DND-41 (cell line): ENCODE measurements at regions not wholly inside any gene's neighbourhood (a gene's known extent, or its start where the extent isn't known, plus 50 kb on each side); places are given as distances from the start of the nearest gene placed in this dataset.

Source experiments
- ATAC-seq: fragments of 200-7000 bp; cut with Tn5 transposase; 3 replicates; pipeline ENCODE4 v1.9.1; 2021; ENCODE audit warnings: low read depth; ENCODE audit not compliant: insufficient read depth
- DNase-seq: peaks from one replicate; pipeline ENCODE4 v3.0.0-alpha.2; 2020
- H2AFZ ChIP-seq: 2 replicates; pipeline ENCODE4 v1.6.0; 2012; ENCODE audit warnings: low read depth, low read length
- H3K27ac ChIP-seq: 2 replicates; pipeline ENCODE4 v1.5.1; 2012; ENCODE audit warnings: low read length, inconsistent platforms
- H3K27me3 ChIP-seq: fragments of 200-600 bp; sonication (generic); 2 replicates; pipeline ENCODE4 v1.6.0; 2012; ENCODE audit warnings: low read length, mild to moderate bottlenecking, inconsistent platforms; ENCODE audit not compliant: insufficient read depth, poor library complexity
- H3K36me3 ChIP-seq: 2 replicates; pipeline ENCODE4 v1.5.1; 2012; ENCODE audit warnings: low read length, inconsistent platforms; ENCODE audit not compliant: insufficient read depth
- H3K4me1 ChIP-seq: 2 replicates; pipeline ENCODE4 v1.5.1; 2012; ENCODE audit warnings: mild to moderate bottlenecking, low read length; ENCODE audit not compliant: insufficient read depth
- H3K4me2 ChIP-seq: 2 replicates; pipeline ENCODE4 v1.6.0; 2012; ENCODE audit warnings: mild to moderate bottlenecking, moderate library complexity, low read length, inconsistent platforms; ENCODE audit not compliant: insufficient read depth
- H3K4me3 ChIP-seq, 2 experiments: fragments of 200-600 bp in 1 of 2; shearing (Covaris generic) in 1 of 2; 2 replicates each; pipeline ENCODE4 v1.5.1; 2012 to 2016; ENCODE audit warnings: inconsistent platforms in 2 of 2, low read length in 2 of 2, mild to moderate bottlenecking in 2 of 2, low read depth in 1 of 2, moderate library complexity in 1 of 2
- H3K79me2 ChIP-seq: 2 replicates; pipeline ENCODE4 v1.6.0; 2012; ENCODE audit warnings: low read length, inconsistent platforms; ENCODE audit not compliant: insufficient read depth
- H3K9ac ChIP-seq: 2 replicates; pipeline ENCODE4 v1.6.0; 2012; ENCODE audit warnings: low read depth, mild to moderate bottlenecking, inconsistent platforms, low read length, moderate library complexity
- H3K9me3 ChIP-seq: 2 replicates; pipeline ENCODE4 v1.5.1; 2012; ENCODE audit warnings: low read length, moderate library complexity, mild to moderate bottlenecking, inconsistent platforms; ENCODE audit not compliant: insufficient read depth, severe bottlenecking
- H4K20me1 ChIP-seq: 2 replicates; pipeline ENCODE4 v1.6.0; 2012; ENCODE audit warnings: low read length; ENCODE audit not compliant: insufficient read depth
- EZH2 ChIP-seq: IDR thresholded peaks from 3 replicates; pipeline ENCODE4 v1.6.1; 2012; ENCODE audit warnings: borderline replicate concordance, low read depth, mild to moderate bottlenecking, moderate library complexity, low read length, inconsistent platforms; ENCODE audit not compliant: severe bottlenecking
- TF ChIP-seq, protein P1 (sequence below): IDR thresholded peaks from 2 replicates; pipeline ENCODE4 v1.5.1; 2012; ENCODE audit warnings: borderline replicate concordance, low read length, moderate library complexity, mild to moderate bottlenecking; ENCODE audit not compliant: poor library complexity, severe bottlenecking; ENCODE audit errors: extremely low read depth

DNA sequence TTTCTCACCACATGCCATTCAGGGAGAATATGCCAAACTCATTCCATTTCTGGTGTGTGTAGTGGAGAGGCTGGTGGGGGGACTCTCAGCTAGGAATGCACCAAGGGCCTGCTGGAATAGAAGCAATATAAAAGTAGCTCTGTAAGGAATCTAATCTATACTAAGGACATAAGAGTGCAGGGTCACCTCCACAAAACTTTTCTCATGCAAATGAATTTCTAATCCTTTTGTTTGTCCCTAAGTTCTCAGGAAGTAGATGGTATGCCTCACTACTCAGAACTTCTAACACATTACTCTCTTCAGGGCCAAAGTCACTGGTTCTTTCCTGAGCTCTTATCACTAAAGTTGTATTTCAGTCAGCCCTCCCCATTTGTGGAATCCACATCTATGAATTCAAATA lies 427.2 kb downstream of the C6orf118 start:
- H3K79me2 ChIP-seq, result no peaks in the 10 kb centered on the region
- H2AFZ ChIP-seq, result no peak overlapping the region
- H3K27ac ChIP-seq, result no peak overlapping the region
- no peak overlapping the region for H3K9ac ChIP-seq
- DNase-seq, result no peak
- no peak overlapping the region for H3K4me2 ChIP-seq
- TF ChIP-seq, protein P1, sequence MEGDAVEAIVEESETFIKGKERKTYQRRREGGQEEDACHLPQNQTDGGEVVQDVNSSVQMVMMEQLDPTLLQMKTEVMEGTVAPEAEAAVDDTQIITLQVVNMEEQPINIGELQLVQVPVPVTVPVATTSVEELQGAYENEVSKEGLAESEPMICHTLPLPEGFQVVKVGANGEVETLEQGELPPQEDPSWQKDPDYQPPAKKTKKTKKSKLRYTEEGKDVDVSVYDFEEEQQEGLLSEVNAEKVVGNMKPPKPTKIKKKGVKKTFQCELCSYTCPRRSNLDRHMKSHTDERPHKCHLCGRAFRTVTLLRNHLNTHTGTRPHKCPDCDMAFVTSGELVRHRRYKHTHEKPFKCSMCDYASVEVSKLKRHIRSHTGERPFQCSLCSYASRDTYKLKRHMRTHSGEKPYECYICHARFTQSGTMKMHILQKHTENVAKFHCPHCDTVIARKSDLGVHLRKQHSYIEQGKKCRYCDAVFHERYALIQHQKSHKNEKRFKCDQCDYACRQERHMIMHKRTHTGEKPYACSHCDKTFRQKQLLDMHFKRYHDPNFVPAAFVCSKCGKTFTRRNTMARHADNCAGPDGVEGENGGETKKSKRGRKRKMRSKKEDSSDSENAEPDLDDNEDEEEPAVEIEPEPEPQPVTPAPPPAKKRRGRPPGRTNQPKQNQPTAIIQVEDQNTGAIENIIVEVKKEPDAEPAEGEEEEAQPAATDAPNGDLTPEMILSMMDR, result no peak
- no peak for TF ChIP-seq EZH2
- H3K4me3 ChIP-seq, result no peak overlapping the region
- ATAC-seq, result no peak
- no peaks in the 10 kb centered on the region for H3K4me1 ChIP-seq
- no peaks in the 10 kb centered on the region for H4K20me1 ChIP-seq
- no peaks in the 10 kb centered on the region for H3K27me3 ChIP-seq
- no peaks in the 10 kb centered on the region for H3K9me3 ChIP-seq
- H3K36me3 ChIP-seq, result no peaks in the 10 kb centered on the region

DNA sequence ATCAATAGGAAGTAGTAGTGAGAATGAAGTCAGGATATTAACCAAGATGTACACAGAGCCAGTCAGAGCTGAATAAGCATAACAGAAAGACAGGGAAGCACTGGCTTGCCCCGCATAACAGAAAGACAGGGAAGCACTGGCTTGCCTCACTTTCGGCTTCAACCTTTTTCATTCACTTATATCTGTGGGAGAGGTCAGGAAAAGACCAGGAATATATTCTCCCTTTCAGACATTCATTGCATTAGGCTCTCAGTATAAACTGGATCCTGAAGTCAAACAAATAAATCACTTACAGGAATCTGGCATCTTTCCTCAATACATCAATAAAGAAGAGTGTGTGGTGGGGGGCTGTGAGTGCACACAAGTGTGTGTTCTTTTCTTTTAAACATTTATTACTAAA lies 437.6 kb downstream of the C6orf118 start:
- no peaks in the 10 kb centered on the region for H3K9me3 ChIP-seq
- no peaks in the 10 kb centered on the region for H3K79me2 ChIP-seq
- H3K27ac ChIP-seq, result no peak overlapping the region
- H3K9ac ChIP-seq, result no peak overlapping the region
- no peaks in the 10 kb centered on the region for H3K27me3 ChIP-seq
- TF ChIP-seq, protein P1, result no peak
- no peak for TF ChIP-seq EZH2
- H3K4me3 ChIP-seq, result no peak overlapping the region
- no peak overlapping the region for H2AFZ ChIP-seq
- H3K4me2 ChIP-seq, result no peak overlapping the region
- no peaks in the 10 kb centered on the region for H4K20me1 ChIP-seq
- H3K36me3 ChIP-seq, result no peaks in the 10 kb centered on the region
- no peaks in the 10 kb centered on the region for H3K4me1 ChIP-seq
- ATAC-seq, result no peak
- no peak for DNase-seq

DNA sequence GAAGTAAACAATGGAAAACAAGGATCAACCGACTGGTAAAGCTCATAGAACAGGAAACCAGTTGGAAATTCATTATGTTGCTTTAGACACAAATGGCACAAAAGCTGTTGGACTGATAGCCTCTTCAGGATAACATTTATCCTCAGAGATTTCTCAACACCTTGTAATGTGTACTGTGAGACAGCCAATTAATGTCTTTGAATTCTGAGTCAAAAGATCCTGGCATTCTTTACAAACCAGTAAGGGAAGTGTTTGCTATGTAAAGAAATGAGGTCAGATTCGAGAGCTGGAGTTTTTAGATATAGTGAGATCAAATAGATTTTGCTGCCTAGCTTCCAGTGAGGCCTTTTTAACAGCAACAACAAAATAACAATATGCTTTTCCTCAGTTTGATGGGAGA lies 439.2 kb downstream of the C6orf118 start:
- Histone ChIP-seq H3K9me3 (no peaks in the 10 kb centered on the region), H2AFZ (no peak overlapping the region), H3K4me1 (no peaks in the 10 kb centered on the region), H3K9ac (no peak overlapping the region), H3K36me3 (no peaks in the 10 kb centered on the region), H3K79me2 (no peaks in the 10 kb centered on the region), H3K27ac (no peak overlapping the region), H4K20me1 (no peaks in the 10 kb centered on the region), H3K4me2 (no peak overlapping the region), H3K27me3 (no peaks in the 10 kb centered on the region), H3K4me3 (no peak overlapping the region)
- ATAC-seq, result no peak
- TF ChIP-seq, protein P1, result no peak
- no peak for TF ChIP-seq EZH2
- DNase-seq, result no peak

DNA sequence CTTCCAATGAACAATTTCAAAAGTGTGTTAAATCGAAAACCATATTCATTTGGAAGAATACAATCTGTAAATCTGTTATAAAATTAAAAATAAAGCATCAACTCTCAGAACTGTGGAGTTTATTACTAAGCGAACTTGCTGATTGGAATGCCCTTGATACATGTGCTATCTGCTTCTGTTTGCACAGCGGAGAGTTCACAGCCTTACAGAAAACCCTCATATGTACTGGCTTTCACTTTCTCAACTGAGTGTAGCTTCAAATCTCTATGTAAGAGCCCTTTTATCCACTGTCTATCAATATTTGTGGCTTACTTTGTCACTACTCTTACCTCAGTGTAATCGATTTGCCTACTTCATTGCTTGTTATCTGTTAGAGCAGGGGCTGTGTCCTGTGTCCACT lies 447.4 kb downstream of the C6orf118 start:
- Histone ChIP-seq H3K4me2 (no peak overlapping the region), H3K9ac (no peak overlapping the region), H3K4me1 (no peaks in the 10 kb centered on the region), H3K36me3 (no peaks in the 10 kb centered on the region), H3K4me3 (no peak overlapping the region), H4K20me1 (no peaks in the 10 kb centered on the region), H2AFZ (no peak overlapping the region), H3K27me3 (no peaks in the 10 kb centered on the region), H3K9me3 (no peaks in the 10 kb centered on the region), H3K27ac (no peak overlapping the region), H3K79me2 (no peaks in the 10 kb centered on the region)
- TF ChIP-seq EZH2, result no peak
- TF ChIP-seq, protein P1, result no peak
- ATAC-seq (no peak), DNase-seq (no peak)
